Amniotic epithelial cell (primary cell): ENCODE measurements at regions not wholly inside any gene's neighbourhood (a gene's known extent, or its start where the extent isn't known, plus 50 kb on each side); places are given as distances from the start of the nearest gene placed in this dataset.

Experiments
- DNase-seq: peaks from one replicate; pipeline ENCODE4 v3.0.0-alpha.2; 2010; ENCODE audit warnings: low read depth

DNA sequence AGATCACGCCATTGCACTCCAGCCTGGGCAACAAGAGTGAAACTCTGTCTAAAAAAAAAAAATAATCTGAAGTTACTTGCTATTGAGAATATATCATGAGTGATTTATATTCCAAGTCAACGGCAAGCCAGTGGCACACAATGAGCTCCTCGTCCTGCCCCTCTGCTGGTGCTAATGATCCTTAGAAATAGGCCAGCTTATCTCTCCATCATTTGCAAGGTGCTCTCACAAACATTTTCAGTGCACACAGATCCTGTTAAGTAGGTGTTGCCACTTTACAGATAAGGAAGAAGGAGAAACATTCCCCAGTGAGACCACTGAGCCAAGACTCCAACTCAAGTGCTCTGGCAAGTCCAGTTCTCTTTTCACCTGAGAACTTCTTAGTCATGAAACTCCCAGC lies 91.3 kb upstream of the GPR45 start:
- no peak for DNase-seq

DNA sequence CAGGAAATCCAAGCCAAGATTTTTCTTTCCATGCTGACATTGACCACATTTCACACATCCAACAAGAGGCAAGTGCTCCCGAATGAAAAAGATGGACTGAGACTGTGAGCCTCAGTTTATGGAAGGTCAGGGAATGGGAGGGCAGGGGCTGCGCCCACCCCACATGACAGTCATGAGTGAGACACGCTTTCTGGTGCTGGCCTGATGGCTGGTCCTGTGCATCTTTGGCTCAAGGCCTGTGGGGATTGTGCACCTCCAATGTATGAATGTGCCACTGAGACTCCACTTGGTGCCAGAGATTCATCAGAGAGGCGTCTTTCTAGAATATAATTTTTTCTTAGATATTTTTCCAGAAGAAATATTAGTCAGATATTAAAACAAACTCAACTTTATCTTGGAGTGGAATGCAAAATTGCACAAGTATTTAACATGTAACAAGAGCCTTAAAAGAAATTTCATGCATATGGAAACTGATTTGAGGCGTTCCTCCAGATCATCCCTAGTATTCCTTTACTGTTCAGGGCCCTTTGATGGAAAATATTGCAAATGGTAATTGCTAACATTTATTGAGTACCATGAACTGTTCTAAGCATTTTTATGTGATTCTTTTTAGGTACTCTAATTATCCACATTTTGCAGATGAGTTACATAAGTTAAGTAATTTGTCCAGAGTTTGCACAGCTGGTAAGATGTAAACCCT lies 87.3 kb upstream of the GPR45 start:
- no peak for DNase-seq

DNA sequence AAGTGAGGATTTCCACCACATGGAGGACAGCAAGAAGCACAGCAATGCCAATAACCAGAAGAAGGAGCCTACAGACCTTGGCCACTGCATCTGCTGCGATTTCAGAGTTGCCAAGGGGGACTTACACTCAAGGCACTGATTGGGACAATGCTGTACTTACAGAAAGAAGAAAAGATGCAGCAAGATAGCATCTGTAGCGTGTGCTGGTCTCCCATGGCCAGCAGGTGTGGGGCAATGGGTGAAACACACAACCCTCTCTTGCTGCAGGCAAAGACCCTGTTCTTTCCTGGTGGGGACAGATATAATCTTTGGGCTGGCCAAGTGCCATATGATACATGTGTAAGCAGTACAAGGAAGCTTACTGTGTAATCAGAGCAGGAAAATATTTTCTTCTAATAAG lies 85.4 kb upstream of the GPR45 start:
- no peak for DNase-seq

DNA sequence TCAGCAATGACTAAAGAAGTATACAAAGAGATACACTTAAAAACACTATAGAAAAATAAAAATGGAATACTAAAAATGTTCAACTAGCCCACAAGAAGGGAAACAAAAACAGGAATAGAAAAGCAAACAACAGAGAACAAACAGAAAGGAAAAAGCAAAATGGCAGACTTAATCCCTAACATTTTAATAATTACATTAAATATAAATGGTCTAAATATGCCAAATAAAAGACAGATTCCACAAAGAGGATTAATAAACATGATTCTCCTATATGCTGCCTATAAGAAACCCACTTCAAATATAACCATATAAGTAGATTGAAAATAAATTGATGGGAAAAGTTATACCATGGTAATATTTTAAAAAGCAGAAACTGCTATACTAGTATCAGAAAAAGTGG lies 83.5 kb upstream of the GPR45 start:
- DNase-seq = no peak

DNA sequence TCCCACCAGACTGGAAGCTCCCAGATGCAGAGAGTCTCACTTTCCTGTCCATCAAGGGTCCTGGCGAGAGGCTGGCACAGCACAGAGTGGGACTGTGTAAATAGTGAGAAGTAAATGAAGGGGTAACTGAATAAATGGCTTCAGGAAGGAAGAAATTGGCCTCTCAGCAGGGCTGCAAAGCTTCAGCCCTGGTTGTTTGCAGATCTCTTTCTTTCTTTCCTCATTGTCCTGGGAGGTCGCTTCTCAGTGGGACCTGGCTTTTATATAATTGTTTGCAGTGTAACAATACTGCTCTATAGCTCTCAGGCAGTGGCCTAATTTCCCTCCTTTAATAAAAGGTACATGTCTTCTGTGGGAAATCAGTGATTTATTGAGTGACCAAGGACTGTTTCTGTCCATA lies 74.9 kb upstream of the GPR45 start:
- no peak for DNase-seq

DNA sequence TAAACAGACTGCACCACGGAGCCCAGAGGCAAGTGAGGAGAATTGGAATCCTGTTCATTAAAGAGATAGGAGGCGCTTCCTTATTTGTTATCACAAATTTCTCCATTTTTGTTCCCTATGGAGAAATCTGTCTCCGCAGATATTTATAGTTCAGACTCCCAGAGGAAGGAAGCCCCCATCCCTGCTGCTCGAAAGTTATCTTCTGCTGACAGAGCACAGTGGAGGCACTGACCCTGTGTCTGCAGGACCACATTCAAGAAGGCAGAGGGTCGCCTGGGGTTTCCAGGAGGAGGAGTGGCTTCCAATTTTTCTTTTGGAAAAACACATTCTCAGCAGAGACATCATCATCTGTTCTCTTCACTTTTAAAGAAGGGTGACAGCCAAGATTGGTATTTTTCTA lies 73.0 kb upstream of the GPR45 start:
- no peak for DNase-seq

DNA sequence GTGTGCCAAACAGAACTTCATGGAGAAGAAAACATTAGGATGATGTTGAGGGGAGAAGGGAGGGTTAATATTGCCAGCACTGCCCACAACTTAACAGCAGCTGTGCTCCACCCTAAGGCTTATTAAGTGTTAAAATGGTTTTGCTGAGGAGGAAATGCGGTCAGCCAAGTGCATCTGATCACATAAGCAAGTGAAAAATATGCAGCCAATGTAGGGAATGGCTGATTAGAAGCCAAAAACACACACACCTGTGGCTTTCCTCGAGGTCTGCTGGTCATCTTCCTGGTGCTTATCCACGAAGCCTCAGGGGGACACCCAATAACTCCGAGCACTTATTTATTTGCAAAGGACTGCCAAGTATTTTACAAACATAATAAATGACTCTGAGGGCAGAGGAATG lies 66.3 kb upstream of the GPR45 start:
- no peak for DNase-seq

DNA sequence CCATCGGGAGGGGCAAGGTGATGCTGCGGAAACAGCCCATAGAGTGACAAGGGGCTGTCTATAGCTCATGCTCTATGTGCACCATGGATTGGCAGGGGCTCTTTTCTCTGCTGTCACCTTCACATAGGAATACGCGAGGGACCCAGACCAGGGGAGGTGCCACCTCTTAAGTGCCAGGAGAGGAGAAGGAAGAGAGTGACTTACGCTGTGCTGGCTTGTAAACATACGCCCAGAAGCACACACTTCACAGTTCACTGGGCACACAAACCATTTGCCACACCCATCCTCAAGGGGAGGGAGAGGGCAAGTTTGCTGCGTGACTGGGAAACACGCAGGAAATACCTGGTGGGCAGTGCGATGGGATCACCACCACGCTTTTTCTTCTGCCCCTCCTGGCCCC lies 65.1 kb upstream of the GPR45 start:
- DNase-seq = no peak

DNA sequence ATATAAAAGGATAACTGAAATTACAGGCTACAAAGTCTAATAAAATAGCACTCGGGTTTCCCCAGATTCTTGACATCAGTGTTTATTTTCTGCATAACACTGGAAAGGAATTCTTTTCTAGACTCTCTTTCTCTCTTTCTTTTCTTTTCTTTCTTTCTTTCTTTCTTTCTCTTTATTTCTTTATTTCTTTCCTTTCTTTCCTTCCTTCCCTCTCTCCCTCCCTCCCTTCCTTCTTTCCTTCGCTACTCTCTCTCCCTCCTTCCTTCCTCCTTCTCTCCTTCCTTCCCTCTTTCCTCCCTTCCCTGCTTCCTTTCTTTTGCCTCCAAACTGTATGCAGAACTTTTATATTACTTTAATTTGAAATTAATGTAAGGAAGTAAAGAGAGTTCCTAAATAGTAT lies 64.5 kb upstream of the GPR45 start:
- DNase-seq = no peak

DNA sequence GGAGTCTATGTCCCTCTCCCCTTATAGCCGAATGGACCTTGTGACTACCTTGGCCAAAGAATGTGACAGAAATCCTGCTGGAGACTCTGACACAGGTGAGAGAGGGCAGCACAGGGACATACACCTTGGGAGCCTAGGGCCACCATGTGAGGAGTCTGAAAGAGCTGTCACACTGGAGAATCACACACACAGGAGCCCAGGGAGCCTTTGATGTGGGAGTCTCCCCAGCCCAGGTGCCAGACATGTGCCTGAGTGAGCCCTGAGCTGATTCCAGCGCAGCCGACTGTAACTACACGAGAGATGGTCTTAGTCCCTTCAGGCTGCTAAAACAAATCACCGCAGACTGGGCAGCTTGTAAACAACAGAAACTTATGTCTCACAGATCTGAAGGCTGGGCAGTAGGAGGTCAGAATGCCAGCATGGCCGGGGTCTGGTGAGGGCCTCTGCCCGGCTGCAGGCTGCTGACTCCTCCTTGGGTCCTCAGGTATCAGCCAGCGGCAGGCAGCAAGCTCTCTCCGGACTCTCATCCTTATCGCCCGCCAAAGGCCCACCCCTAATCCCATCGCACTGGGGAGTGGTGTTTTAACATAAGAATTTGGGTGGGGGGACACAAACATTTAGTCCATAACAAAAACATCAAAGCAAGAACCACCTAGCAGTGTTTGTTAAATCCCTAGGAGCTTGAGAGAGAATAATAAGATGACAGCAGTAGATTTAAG lies 63.8 kb upstream of the GPR45 start:
- no peak for DNase-seq

DNA sequence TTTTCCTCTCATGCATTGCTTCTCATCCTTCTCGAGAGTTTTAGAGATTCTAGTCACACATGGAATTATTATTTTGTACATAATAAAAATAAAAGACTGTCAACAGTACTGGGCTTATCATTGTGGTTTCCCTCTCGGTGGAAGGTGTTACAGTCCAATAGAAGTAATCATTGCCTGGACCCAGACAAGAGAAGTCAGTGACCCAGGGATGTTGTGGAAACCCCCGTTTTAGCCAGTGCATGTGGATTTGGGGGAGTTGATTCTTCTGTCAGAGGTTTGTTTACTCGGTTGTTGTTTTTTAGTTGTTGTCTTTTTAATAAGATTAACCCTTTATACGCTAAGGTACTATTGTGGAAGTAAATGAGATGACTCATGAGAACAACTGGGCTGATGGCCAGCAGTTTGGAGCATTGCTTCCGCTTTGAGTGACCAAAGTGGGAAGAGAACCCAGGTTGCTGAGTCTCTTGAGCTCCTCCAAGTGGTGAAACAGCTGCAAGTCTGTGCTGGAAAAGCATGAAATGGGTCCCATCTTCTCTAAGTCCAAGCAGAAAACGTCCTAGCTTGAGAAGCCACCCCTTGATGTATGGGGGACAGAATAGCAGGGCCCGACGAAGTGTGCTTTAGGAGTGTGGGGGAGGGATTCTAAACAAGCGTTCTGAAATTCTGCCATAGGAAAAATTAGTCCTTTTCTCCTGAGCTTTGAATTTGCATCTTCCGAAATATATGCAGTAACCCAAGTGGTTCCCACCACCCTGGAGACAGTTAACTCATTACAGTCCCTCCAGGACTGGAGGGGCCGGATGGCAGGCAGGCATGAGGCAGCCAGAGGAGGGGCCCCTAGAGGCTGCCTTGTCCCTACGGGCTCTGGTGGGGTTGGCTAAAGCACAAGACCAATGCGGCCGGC lies 61.8 kb upstream of the GPR45 start:
- DNase-seq = peak; percentile 76

DNA sequence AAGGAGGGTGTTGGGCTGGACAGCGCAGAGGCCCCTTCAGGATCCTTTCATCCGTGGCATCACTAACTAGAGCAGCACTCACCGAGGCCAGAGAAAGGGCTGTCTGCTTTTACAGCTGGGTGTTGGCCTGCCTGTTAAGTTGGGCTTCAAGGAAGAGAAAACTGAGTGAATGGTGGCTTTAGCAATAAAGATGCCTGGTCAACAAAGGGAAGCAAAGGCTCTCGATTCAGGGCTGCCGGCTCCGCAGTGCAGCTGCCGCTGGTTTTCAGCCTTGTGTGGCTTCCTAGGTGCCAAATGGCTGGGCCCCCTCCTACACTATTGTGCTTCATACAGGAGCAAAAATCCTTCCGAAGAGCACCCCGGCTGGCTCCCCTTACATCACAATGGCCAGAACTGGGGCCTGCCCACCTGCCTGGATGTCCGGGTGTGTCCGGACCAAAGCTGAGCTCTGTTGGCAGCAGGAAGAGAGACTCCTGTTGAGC lies 61.0 kb upstream of the GPR45 start:
- DNase-seq = no peak

DNA sequence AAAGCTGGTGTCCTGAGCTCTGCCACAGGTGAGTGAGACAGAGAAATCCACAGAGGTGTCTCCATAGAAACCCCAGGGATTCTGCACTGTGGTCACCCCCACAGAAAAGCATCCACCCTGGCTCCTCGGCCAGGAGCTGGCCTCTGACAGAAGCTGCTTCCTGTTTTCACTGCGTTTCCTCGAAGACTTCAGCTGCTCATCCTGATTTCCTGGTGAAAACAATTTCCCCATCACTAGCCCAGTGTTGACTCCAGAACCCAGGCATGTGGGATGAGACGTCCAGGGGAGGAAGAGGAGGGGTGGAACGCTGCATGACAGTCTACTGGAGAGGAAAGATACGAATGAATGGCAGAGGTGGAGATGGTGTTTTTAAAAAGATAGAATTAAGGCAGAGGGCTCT lies 60.3 kb upstream of the GPR45 start:
- DNase-seq = no peak

DNA sequence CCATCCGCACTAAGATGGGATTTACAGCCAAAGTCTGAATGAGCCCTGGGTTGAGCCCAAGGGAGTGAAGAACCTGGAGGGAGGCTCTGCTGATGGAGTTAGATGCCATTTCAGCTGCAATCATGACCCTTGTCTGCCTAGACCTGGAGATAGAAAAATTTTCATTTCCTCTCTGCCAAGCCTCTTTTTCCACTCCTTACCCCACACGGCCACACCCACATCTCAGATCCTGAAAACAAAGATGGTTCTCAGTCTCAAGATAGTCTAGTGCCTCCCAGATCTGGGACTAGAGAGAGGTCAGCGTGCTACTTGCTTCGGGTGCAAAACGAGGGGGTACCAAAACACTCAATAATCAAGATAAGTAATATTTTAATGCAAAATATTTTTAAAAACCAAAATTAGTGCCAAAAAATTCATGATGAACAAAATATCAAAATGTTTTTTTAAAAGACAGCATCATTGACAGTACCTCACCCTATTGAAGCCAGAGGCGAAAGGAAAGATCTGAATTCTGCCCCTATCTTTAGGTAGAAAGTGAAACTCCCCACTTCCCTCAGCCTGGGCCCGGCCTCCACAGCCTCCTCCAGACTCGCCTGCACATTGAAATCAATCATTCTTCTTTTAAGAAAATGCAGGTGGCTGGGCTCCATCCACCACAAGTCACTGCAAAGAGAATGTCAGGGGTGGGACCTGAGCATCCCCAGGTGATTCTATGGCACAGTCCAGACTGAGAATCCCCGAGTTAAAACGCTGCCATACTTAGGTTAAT lies 57.8 kb upstream of the GPR45 start:
- no peak for DNase-seq

DNA sequence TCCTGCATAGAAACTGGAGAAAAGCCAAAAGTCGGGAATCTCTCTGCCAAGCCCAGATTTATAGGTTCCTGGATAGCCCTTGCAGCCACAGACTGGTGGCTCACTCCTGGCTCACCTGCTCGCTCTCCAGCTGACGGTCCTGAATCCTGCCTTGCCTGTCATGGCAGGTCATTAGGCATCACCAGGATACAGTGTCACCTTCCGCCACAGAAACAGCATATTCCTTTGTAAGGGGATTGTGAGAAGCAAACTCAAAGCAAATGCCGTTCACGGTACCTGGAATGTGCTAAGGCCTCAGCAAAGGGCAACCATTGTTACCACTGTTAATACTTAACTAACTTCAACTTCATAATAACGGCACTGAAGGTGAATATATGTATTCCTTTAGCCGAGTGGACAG lies 57.1 kb upstream of the GPR45 start:
- no peak for DNase-seq

DNA sequence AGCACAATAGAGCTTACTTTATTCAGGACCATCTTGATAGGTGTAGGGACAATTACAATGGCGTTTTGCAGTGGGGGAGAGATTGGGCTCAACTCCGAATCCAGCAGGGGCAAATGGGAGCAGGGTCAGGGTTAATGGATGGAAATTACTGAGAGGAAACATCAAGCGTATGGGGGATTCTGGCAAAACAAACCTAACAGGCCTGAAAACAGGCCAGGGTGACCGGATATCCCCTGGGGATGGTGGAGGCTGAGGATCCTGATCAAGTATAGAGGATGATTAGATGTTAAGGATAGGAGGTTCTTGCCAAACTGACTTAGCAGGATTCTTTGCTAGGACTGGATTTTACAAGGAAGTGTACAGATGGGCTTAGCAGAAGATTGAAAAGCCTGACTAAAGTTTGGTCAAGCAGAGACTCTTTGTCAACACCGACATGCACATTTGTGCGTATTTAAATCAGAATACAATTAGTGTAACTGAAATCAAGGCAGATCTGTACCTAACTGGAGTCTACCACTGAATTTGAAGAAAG lies 54.5 kb upstream of the GPR45 start:
- DNase-seq = no peak

DNA sequence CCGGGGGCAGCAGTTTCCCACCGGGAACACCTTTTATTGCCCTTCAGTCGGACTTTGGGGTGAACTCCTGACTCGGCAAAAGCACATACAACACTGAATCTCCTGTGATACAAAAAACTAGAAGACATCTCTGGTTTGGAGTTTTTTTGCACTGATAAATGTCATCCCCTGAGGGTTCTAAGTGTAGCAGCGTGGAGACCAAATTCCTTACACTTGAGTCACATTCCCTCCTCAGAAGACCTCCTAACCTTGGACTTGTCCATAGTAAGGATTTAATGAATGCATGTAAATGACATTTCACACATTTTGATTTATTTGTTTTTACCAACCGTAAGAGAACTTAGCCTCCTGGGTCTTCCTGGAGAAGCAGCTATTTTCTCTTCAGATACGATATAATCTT lies 54.0 kb upstream of the GPR45 start:
- DNase-seq = peak; percentile 7

DNA sequence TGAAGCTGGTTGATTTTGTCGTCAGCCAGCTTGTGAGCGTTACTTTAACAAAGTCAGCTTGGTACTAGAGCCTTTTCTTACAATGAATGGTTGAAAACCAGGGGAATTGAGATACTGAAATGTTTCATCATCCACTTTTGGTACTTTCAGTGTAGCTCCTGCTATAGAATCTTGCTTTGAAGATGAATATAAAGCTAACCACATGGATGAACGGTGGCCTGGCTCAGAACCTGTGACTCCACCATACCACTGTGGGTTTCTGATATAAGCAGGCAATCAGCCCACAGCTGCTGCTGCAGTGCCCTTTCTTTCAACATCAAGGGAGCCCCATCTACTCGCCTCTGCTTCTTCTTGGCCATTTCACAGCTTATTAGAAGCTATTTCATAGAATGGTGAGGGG lies 53.2 kb upstream of the GPR45 start:
- no peak for DNase-seq
